ENCODE measurements at regions not wholly inside any gene's neighbourhood (a gene's known extent, or its start where the extent isn't known, plus 50 kb on each side); places are given as distances from the start of the nearest gene placed in this dataset.

- TF ChIP-seq ZNF318 (CRISPR knock-in tag; IDR thresholded peaks at IDR 0.05) (no peak), MAFG (CRISPR knock-in tag; IDR thresholded peaks at IDR 0.05) (no peak), HMG20B (CRISPR knock-in tag; conservative IDR thresholded peaks at IDR 0.05) (no peak), ZNF20 (CRISPR knock-in tag; IDR thresholded peaks at IDR 0.05) (no peak), ZNF572 (CRISPR knock-in tag; IDR thresholded peaks at IDR 0.05) (no peak), MAZ (IDR thresholded peaks at IDR 0.05; ENCODE audit: borderline replicate concordance, low read depth, low read length) (no peak), MAZ (CRISPR knock-in tag; IDR thresholded peaks at IDR 0.05; ENCODE audit: low read depth) (no peak; the same call in 1 of the 2 replicates), HMGA1 (CRISPR knock-in tag; conservative IDR thresholded peaks at IDR 0.05) (no peak), IRF1 (CRISPR knock-in tag; IDR thresholded peaks at IDR 0.05; ENCODE audit: low read depth) (no peak), FOXK2 (IDR thresholded peaks at IDR 0.05) (no peak), ZNF251 (CRISPR knock-in tag; IDR thresholded peaks at IDR 0.05) (no peak), RFX1 (IDR thresholded peaks at IDR 0.05) (no peak), NR1H2 (CRISPR knock-in tag; IDR thresholded peaks at IDR 0.05; ENCODE audit: borderline replicate concordance, low read depth) (no peak), TOPORS (CRISPR knock-in tag; IDR thresholded peaks at IDR 0.05) (no peak)
Measured at GRCh38 chr11:116424615-116425261, 348.0 kb downstream of the BUD13 start (continued).

Measured in HepG2 (cell line).